IPS-NIHi11 (cell line): ENCODE measurements at regions not wholly inside any gene's neighbourhood (a gene's known extent, or its start where the extent isn't known, plus 50 kb on each side); places are given as distances from the start of the nearest gene placed in this dataset.
"Not testable (repeated sequence)": the region's sequence is repeated elsewhere in the genome, so short reads cannot be mapped to it uniquely, and the experiment has no call there.

Experiments used
- DNase-seq: peaks from one replicate; pipeline ENCODE4 v3.0.0; 2012; ENCODE audit warnings: mixed read lengths, low spot score

DNA sequence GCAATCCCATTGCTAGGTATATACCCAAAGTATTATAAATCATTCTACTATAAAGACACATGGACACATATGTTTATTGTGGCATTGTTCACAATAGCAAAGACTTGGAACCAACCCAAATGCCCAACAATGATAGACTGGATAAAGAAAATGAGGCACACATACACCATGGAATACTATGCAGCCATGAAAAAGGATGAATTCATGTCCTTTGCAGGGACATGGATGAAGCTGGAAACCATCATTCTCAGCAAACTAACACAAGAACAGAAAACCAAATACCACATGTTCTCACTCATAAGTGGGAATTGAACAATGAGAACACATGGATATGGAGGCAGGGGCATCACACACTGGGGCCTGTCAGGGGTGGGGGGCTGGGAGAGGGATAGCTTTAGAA lies 249.4 kb downstream of the UBE3D start:
- DNase-seq: not testable (repeated sequence)

DNA sequence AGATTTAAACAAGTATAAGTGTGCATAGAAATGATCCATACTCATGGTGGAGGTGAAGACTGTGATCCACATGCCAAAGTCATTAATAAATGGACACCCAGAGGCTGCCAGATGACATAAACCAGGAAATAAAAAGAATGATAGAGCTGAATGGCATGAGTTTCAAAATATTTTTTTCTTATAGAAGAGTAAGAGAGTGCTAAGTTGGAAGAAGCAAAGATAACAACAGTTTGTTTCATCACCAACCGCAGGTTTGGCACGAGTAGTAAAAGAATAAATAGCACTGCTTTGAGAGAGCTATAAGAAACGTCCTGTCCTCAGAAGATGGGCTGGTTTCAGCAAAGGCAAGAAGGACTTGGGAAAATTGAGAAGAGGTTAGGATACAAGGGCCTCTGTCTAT lies 246.9 kb downstream of the UBE3D start:
- DNase-seq: no peak

DNA sequence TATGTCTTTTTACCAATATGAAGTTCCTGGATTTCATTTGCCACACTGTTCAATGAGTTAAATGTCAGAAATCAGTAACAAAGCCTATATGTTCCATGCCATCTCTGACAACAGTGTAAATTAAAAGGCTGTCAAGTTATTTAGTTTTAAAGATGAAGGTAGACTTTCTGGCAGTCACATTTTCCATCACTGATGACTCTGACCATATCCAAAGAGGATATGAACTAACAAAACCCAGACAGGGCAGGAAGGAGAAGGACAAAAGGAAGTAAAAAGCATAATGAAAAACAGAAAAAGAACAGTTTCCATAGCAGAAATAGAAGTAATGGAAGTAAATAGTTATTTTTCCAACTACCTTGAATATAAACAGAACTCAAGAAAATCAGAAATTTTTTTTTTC lies 242.3 kb downstream of the UBE3D start:
- DNase-seq: no peak

DNA sequence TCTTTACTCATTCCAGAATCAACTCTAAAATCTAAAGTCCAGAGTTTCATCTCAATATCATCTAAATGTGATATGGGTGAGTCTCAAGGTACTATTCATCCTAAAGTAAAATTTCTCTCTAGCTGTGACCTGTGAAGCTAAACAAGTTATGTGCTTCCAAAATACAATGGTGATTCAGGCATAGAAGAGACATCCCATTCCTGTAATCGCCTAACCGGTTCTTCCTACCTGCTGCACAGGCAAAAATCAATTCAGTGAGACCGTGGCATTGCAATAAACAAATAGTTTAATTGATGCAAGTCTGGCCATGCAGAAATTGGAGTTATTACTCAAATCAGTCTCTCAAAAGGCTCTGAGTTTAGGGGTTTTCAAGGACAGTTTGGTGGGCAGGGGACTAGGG lies 232.8 kb downstream of the UBE3D start:
- DNase-seq: no peak

DNA sequence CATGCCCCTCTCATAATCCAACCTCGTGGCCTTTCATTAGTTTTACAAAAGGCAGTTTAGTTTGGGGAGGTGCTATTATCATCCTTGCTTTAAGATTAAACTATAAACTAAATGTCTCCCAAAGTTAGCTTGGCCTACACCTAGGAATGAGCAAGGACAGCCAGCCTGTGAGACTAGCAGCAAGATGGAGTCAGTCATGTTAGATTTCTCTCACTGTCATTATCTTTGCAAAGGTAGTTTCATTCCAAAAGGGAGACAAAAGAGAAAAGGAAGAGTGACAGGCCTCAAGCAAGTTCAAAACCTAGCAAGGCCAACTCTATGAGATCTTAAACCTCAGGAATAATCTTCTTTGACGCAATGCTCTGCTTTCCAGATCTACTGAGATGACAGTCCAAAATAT lies 232.2 kb downstream of the UBE3D start:
- DNase-seq: no peak

DNA sequence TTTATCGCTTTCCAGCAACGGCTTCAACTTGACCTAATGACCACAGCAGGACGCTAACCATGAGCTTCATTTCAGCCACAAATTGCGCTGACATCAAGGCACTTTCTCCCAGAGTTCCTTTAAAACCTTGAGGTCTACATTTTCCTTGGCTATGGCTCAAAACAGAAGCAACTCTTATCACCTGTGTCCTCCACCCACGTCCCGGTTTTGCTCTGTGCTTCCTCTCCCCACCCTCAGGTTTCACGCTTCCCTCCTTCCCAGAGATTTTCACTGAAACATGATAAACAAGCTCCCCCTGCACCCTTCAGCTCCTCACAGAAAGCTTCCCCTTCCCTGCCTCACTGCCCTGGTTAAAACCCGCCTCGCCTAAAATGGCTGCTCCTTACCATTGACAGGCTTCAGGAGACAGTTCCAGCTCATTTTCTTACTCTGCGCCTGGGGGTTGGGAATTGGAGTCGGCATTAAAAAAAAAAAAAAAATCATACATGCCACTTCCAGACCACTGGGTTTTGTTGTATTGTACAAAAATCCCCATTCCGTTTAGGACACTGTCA lies 229.5 kb downstream of the UBE3D start:
- peak; percentile 28 for DNase-seq

DNA sequence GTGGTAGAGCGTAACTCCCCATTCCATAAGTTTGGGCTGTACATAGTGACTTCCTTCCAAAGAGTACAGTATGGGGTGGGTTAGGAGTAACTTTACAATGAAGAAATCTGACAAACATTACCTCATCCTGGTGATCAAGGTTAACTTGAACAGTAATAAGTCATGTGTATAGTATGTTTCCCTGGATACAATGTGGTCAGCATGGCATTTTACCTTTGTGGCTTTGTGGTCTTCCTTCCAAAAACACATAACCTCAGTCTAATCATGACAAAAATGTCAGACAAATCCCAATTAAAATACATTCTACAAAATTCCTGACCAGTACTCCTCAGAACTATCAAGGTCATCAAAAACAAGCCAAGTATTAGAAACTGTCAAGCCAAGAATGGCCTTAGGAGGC lies 225.1 kb downstream of the UBE3D start:
- no peak for DNase-seq

DNA sequence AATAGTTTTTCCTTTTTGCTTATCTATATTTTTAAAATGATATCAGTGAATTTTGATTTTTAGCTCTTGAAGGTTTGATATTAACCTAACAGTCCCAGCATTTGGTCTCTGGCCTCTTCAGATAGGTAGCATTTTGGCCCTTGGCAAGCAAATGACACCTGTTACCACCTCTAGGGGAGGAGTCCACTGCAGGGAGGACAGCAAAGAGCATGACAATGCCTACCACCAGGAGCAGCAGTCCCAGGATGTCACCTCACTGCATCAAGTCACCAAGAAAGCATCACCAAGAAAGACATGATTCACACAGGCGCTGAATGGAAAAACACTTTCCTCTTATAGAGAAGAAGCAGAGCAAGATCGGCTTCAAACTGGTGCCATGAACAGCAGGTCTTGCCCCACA lies 224.3 kb downstream of the UBE3D start:
- peak; percentile 16 for DNase-seq
